Immature natural killer cell (primary cell): ENCODE measurements at regions not wholly inside any gene's neighbourhood (a gene's known extent, or its start where the extent isn't known, plus 50 kb on each side); places are given as distances from the start of the nearest gene placed in this dataset.

Experiments
- DNase-seq, 3 donors: peaks; one replicate each; pipeline ENCODE4 v3.0.0; 2022; ENCODE audit warnings: mixed read lengths in 1 of 3
- H3K27ac Mint-ChIP-seq, 6 donors: one replicate each; pipeline ENCODE4 v1.8.0; 2020; ENCODE audit warnings: mixed read lengths in 6 of 6, mild to moderate bottlenecking in 5 of 6, inconsistent platforms in 4 of 6, moderate library complexity in 3 of 6
- H3K27me3 Mint-ChIP-seq, 3 donors: one replicate each; pipeline ENCODE4 v1.8.0; 2020 to 2021; ENCODE audit warnings: low read depth in 3 of 3, mild to moderate bottlenecking in 3 of 3, mixed read lengths in 3 of 3, moderate library complexity in 3 of 3, inconsistent platforms in 1 of 3
- H3K36me3 Mint-ChIP-seq, 3 donors: one replicate each; pipeline ENCODE4 v1.8.0; 2020; ENCODE audit warnings: mixed read lengths in 3 of 3, inconsistent platforms in 2 of 3, mild to moderate bottlenecking in 2 of 3
- H3K4me1 Mint-ChIP-seq, 2 donors: one replicate each; pipeline ENCODE4 v1.8.0; 2020; ENCODE audit warnings: inconsistent platforms in 2 of 2, mild to moderate bottlenecking in 2 of 2, mixed read lengths in 2 of 2, moderate library complexity in 1 of 2
- H3K4me3 Mint-ChIP-seq, 5 donors: one replicate each; pipeline ENCODE4 v1.8.0; 2020; ENCODE audit warnings: mild to moderate bottlenecking in 5 of 5, mixed read lengths in 5 of 5, inconsistent platforms in 3 of 5, moderate library complexity in 3 of 5
- H3K9me3 Mint-ChIP-seq, 6 donors: one replicate each; pipeline ENCODE4 v1.8.0; 2020; ENCODE audit warnings: mild to moderate bottlenecking in 6 of 6, mixed read lengths in 6 of 6, inconsistent platforms in 4 of 6, moderate library complexity in 3 of 6

DNA sequence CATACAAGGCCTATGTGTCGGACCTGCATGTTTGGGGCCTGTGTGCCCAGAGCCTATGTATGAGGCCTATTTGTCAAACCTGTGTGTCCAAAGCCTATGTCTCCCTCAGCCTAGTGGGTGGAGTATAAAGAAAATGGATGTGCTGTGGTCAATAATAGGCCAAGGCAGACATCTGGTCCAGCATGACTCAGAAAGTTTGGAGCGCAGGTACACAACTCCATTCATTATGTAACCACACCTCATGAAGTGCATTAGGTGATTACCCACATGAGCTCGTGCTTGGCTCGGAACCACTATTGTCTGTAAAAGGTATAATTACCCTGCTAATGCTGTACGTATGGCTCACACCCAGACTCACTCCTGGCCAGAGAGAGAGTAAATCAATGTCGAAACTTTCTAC lies 302.4 kb upstream of the POU3F2 start:
- Mint-ChIP-seq H3K4me1 (no peaks in the 10 kb centered on the region), H3K9me3 (peaks cover 0 to 12% (median 8%) of the 10 kb centered on the region in 6 donors), H3K27me3 (no peaks in the 10 kb centered on the region), H3K27ac (no peak overlapping the region), H3K4me3 (no peak overlapping the region), H3K36me3 (no peaks in the 10 kb centered on the region)
- DNase-seq, result no peak

DNA sequence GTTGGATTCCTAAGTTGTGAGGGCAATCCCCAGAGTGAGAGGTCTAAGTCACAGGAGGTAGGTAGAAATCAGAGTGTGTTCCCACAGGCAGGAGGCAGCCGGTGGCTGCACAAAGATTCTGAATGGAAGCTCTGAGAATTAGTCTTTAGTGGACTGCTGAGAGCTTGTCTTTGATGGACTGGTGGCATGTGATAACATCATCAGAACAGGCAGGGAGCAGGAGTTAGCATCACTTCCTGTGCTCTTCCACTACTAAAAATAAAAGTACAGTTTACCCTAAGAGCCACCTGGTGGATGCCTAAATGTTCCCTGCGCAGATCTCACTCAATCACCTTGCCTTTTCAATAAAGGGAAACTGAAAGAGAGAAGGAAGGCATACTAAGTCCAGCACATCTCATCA lies 294.6 kb upstream of the POU3F2 start:
- no peak overlapping the region for H3K27ac Mint-ChIP-seq

DNA sequence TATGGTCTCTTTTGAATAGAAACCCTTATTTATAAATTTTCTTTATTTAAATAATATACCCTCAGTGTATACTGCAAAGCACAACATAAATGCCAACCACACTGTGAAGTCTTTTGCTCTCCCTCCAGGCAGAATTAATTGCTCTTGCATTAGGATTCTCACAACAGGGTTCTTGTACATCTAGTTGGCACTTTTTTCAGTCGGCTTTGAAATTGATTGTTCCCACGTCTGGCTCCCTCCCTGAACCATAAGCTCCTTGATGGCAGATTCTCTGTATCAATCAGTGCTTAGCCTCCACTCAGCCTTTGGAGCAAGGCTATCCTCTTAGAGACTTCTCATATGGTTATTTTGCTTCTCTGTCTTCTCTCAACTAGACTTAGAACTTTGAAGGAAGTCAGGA lies 288.0 kb upstream of the POU3F2 start:
- no peaks in the 10 kb centered on the region for H3K27me3 Mint-ChIP-seq
- DNase-seq, result no peak
- no peak overlapping the region for H3K27ac Mint-ChIP-seq
- H3K36me3 Mint-ChIP-seq, result no peaks in the 10 kb centered on the region
- H3K4me3 Mint-ChIP-seq, result no peak overlapping the region
- H3K9me3 Mint-ChIP-seq, result peaks cover 0 to 12% (median 3%) of the 10 kb centered on the region in 6 donors
- H3K4me1 Mint-ChIP-seq, result no peaks in the 10 kb centered on the region

More for the DNA sequence above, 294.6 kb upstream of the POU3F2 start:
- peaks cover 2 to 22% (median 4%) of the 10 kb centered on the region in 6 donors for H3K9me3 Mint-ChIP-seq
- no peak overlapping the region for H3K4me3 Mint-ChIP-seq
- no peak for DNase-seq
- no peaks in the 10 kb centered on the region for H3K36me3 Mint-ChIP-seq
- H3K27me3 Mint-ChIP-seq, result no peaks in the 10 kb centered on the region
- H3K4me1 Mint-ChIP-seq, result no peaks in the 10 kb centered on the region

DNA sequence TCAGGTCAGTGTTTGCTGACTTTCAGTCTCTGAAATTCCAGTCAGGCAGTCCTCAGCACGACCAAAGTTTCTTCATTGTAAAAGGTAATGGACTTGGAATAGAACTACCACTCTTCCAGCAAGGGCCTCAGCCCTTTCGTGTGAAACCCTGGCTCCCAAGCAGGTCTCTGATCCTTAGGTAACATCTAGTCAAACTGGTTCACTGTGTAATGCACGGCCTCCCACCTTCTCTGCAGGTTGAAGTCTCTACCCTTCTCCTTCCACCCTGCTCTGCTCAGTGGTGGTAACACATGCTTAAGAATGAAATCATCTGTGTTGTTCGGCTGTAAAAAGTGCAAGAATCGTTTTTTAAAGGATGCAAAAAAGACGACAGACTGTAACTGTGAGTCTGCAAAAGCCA lies 287.2 kb upstream of the POU3F2 start:
- Mint-ChIP-seq H3K27ac (no peak overlapping the region), H3K4me3 (no peak overlapping the region), H3K27me3 (no peaks in the 10 kb centered on the region), H3K9me3 (peaks cover 0 to 11% (median 3%) of the 10 kb centered on the region in 6 donors), H3K36me3 (no peaks in the 10 kb centered on the region), H3K4me1 (no peaks in the 10 kb centered on the region)
- DNase-seq, result no peak

DNA sequence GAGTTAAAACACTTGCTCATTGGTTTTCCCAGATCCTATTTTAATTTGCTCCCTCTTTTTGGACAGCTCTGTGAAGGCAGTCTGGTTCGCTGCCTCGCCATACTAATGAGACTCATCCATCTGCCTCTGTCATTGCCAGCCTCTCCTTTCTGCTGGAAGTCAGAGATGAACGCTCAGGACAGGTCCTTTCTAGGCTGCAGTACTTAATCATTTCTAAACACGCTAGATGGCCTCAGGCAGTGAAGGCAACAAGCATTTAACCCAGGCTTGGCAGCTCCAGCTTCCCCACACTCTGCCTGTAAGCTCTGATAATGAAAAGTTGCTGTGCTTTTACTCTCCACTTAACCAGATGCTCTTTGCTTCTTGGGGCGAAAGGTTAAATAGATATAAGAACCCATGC lies 286.7 kb upstream of the POU3F2 start:
- no peak for DNase-seq
- no peaks in the 10 kb centered on the region for H3K36me3 Mint-ChIP-seq
- H3K4me3 Mint-ChIP-seq, result no peak overlapping the region
- H3K27me3 Mint-ChIP-seq, result no peaks in the 10 kb centered on the region
- H3K4me1 Mint-ChIP-seq, result no peaks in the 10 kb centered on the region
- peaks cover 0 to 11% (median 3%) of the 10 kb centered on the region in 6 donors for H3K9me3 Mint-ChIP-seq
- H3K27ac Mint-ChIP-seq, result no peak overlapping the region

DNA sequence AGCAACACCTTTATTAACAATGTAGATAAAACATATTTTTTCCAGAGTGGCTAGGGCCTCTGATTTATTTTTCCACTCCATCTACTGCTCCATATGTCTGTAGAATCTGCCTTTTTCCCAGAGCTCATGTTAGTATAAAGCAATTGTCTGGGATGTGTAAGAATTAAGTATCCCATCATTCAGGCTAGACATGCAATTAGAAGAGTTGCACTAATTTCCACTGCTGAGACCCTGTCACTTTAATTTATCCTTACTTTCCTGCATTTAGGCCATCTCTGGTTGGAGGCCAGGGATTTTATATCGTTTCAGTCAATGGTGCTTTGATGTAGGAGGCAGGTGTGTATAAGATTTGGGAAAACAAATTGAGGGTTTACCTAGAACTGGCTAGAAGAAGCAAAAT lies 286.1 kb upstream of the POU3F2 start:
- no peak overlapping the region for H3K4me3 Mint-ChIP-seq
- no peak overlapping the region for H3K27ac Mint-ChIP-seq
- no peaks in the 10 kb centered on the region for H3K27me3 Mint-ChIP-seq
- no peaks in the 10 kb centered on the region for H3K4me1 Mint-ChIP-seq
- DNase-seq, result no peak
- no peaks in the 10 kb centered on the region for H3K36me3 Mint-ChIP-seq
- H3K9me3 Mint-ChIP-seq, result peaks cover 0 to 11% (median 3%) of the 10 kb centered on the region in 6 donors

DNA sequence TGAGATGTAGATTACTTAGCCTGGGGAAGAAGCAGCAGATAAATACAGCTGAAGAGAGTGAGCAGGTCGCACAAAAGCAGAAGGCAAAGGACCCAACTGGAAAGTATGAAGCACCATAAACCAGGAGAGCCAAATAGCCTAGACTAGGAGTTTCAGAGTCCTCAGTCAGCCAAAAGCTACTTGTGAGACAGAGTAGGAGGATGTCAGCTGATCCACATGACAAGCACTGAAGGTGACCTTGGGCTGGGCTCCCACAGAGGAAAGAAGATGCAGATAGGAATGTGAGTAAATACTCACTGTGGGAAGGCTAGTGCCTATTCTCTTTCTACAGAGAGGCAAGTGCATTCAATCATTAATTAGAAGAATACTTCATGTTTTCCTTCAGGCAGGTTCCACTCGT lies 274.0 kb upstream of the POU3F2 start:
- Mint-ChIP-seq H3K4me3 (no peak overlapping the region), H3K4me1 (no peaks in the 10 kb centered on the region), H3K27me3 (no peaks in the 10 kb centered on the region), H3K36me3 (no peaks in the 10 kb centered on the region), H3K27ac (no peak overlapping the region), H3K9me3 (peaks cover 0 to 5% (median 0%) of the 10 kb centered on the region in 6 donors)
- DNase-seq, result no peak

DNA sequence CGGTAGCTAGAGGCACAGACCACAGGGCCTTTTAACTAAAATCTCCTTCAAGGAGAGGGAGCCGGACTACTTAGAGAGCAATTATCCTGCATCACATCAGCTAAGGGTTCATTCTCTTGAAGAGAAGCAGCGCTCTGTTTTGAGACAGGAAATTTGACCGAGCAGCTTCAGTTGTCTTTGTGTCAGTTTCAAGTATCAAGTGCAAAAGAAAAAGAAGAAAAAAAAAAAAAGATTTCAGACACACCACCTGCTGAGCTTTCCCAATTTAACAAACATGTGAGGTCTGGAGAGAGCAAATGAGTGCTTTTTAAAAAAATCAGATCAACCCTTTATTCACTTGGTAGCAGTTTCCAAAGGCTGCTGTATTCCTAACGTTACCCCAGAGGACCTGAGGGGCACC lies 273.5 kb upstream of the POU3F2 start:
- DNase-seq, result no peak
- Mint-ChIP-seq H3K4me3 (no peak overlapping the region), H3K27ac (no peak overlapping the region), H3K4me1 (no peaks in the 10 kb centered on the region), H3K9me3 (peaks cover 0 to 5% (median 0%) of the 10 kb centered on the region in 6 donors), H3K27me3 (no peaks in the 10 kb centered on the region), H3K36me3 (no peaks in the 10 kb centered on the region)

DNA sequence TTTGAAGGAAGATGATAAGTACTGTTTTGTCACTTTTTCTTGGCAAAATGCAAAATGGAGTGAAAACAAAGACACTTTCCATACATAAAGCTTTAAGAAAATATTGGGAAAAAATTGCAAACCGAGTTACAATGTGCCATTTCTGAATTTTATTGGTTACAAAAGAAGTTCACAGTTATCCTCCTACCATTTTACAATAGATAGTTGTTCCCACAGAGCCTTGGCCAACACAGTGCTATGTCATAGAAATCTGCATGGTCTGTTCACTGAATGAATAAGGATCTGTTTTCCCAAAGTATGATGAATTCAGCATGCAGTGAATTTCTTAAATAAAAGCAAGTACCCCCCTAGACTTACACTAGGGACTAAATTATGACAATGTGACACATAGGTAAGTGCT lies 268.2 kb upstream of the POU3F2 start:
- H3K27me3 Mint-ChIP-seq, result no peaks in the 10 kb centered on the region
- no peak overlapping the region for H3K4me3 Mint-ChIP-seq
- no peak for DNase-seq
- no peaks in the 10 kb centered on the region for H3K36me3 Mint-ChIP-seq
- peaks cover 0 to 5% (median 0%) of the 10 kb centered on the region in 6 donors for H3K9me3 Mint-ChIP-seq
- H3K27ac Mint-ChIP-seq, result no peak overlapping the region
- no peaks in the 10 kb centered on the region for H3K4me1 Mint-ChIP-seq

DNA sequence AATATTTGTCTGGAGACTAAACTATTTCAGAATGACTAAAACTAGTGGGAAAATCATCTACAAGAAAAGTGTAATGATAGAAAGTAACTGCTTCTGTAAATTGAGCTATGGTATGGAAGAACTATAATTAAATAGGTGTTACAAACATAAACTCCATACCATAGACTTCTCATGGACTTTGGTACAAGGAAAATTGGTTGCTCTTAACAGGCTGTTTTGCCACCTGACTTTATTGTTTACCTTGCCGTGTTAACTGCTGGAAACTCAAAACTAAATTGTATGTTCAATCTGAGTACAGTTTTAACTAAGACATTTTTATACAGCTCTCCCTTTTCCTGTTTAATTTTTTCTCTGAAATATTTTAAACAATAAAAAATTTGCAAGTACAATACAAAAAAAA lies 261.8 kb upstream of the POU3F2 start:
- DNase-seq, result no peak
- Mint-ChIP-seq H3K4me3 (no peak overlapping the region), H3K36me3 (no peaks in the 10 kb centered on the region), H3K4me1 (no peaks in the 10 kb centered on the region), H3K27me3 (peaks cover 0 to 2% (median 0%) of the 10 kb centered on the region in 3 donors), H3K27ac (no peak overlapping the region), H3K9me3 (no peaks in the 10 kb centered on the region)

DNA sequence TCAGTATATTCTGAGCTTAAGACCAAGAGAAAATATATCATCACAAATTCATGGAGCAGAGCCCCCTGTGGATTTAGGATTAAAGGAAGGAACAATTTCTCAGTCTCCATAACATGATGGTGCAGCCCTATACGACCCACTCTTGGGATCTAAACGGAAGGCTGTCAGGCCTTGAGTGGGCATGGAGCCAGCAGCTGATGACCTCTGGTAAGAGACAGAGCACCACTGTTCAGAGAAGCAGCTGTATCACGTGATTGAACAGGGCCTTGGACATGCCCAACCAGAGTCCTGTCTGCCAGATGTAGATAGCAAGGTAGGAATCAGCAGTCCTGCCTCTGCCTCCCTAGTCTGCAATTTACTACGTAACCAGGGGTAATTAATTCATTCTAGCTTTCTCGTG lies 259.4 kb upstream of the POU3F2 start:
- H3K27ac Mint-ChIP-seq, result no peak overlapping the region
- H3K36me3 Mint-ChIP-seq, result no peaks in the 10 kb centered on the region
- no peak for DNase-seq
- peaks cover 0 to 2% (median 0%) of the 10 kb centered on the region in 3 donors for H3K27me3 Mint-ChIP-seq
- H3K9me3 Mint-ChIP-seq, result peaks cover 0 to under 1% (median 0%) of the 10 kb centered on the region in 6 donors
- H3K4me3 Mint-ChIP-seq, result no peak overlapping the region
- H3K4me1 Mint-ChIP-seq, result no peaks in the 10 kb centered on the region

DNA sequence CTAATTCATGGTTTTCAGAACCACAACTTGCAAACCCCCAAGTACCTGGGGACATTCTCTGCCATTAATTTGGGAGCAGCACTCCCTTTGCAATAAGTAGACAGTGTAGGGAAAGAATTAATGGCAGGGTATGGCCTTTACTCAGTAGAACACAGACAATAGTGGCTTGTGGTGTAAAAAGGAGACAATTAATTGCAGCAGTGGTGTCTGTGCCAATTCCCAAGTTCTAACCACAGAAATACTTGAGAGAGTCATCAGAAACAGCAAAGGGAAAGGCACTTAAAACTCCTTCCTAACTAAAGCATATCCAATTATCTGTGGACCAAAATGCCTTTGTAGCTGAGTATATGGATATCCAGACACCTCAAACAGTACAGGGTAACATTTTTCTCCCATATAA lies 257.6 kb upstream of the POU3F2 start:
- no peak overlapping the region for H3K4me3 Mint-ChIP-seq
- DNase-seq, result no peak
- H3K4me1 Mint-ChIP-seq, result no peaks in the 10 kb centered on the region
- no peaks in the 10 kb centered on the region for H3K36me3 Mint-ChIP-seq
- no peak overlapping the region for H3K27ac Mint-ChIP-seq
- peaks cover 0 to 3% (median 2%) of the 10 kb centered on the region in 3 donors for H3K27me3 Mint-ChIP-seq
- H3K9me3 Mint-ChIP-seq, result peaks cover 0 to 8% (median under 1%) of the 10 kb centered on the region in 6 donors

DNA sequence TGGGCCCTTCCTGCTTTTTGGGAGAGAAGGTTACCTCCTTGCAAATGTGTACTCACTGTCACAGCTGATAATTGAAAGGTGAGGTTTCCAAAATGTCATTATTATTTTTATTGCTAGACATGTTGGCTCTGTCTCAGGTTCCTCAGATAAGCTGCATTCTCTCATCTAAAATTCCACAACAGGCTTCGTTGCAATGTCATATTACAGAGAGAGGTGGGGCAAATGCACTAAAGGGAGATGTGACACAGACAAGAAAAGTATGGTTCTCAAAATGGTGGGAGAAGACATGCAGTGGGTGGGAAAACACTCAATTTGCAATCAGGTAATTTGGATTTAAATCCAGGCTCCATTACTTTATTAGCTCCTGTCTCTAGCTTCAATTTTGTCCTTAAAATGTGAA lies 256.4 kb upstream of the POU3F2 start:
- no peak for DNase-seq
- Mint-ChIP-seq H3K27ac (no peak overlapping the region), H3K27me3 (peaks cover 0 to 3% (median 0%) of the 10 kb centered on the region in 3 donors), H3K4me3 (no peak overlapping the region), H3K9me3 (peaks cover 0 to 8% (median 2%) of the 10 kb centered on the region in 6 donors), H3K4me1 (no peaks in the 10 kb centered on the region), H3K36me3 (no peaks in the 10 kb centered on the region)

DNA sequence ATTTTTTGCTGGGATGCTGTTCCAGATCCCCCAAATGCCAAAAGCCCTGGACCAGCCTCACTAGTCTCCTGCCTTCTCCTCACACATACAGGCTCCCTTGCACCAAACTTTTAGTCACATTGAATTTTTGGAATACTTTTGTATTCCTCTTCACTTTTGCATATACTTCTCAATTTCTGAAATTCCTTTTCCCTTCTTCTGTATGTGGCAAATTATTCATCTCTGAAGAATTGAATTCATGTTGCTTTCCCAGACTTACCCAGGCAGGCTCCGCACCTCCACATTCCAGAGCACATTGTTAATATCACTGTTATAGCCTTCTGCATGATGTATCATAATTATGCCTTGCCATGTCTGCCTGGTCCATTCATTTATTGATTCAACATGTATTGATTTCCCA lies 255.3 kb upstream of the POU3F2 start:
- no peak overlapping the region for H3K27ac Mint-ChIP-seq
- peaks cover 0 to 10% (median 5%) of the 10 kb centered on the region in 6 donors for H3K9me3 Mint-ChIP-seq
- H3K36me3 Mint-ChIP-seq, result no peaks in the 10 kb centered on the region
- peaks cover 0 to 3% (median 0%) of the 10 kb centered on the region in 3 donors for H3K27me3 Mint-ChIP-seq
- DNase-seq, result no peak
- no peaks in the 10 kb centered on the region for H3K4me1 Mint-ChIP-seq
- H3K4me3 Mint-ChIP-seq, result no peak overlapping the region

DNA sequence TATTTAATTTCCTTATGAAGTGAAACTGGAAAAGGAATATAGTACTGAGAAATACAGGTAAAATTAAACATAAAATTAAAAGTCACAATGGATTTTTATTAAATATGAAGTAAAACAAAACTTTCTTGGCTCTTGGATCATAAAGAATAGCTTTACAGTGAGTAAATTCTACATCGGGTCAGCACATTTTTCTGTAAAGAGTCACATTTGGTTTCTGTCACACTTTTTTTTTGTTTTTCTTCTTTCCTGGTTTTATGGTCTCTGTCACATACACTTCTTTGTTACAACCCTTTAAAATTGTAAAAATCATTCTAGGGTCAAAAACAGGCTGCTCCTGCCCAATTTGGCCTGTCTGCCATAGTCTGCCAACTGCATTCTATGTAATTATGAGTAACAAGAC lies 254.4 kb upstream of the POU3F2 start:
- no peaks in the 10 kb centered on the region for H3K36me3 Mint-ChIP-seq

More for the DNA sequence above, 254.4 kb upstream of the POU3F2 start:
- no peak overlapping the region for H3K4me3 Mint-ChIP-seq
- no peak for DNase-seq
- H3K4me1 Mint-ChIP-seq, result no peaks in the 10 kb centered on the region
- H3K9me3 Mint-ChIP-seq, result peaks cover 0 to 17% (median 5%) of the 10 kb centered on the region in 6 donors
- H3K27me3 Mint-ChIP-seq, result peaks cover 0 to 3% (median 2%) of the 10 kb centered on the region in 3 donors
- H3K27ac Mint-ChIP-seq, result no peak overlapping the region
